Astrocyte (in vitro differentiated cells and primary cell): ENCODE measurements at regions not wholly inside any gene's neighbourhood (a gene's known extent, or its start where the extent isn't known, plus 50 kb on each side); places are given as distances from the start of the nearest gene placed in this dataset.
"Not testable (repeated sequence)": the region's sequence is repeated elsewhere in the genome, so short reads cannot be mapped to it uniquely, and the experiment has no call there.

Experiments
- DNase-seq: peaks from one replicate; pipeline ENCODE4 v3.0.0-alpha.2; 2010; ENCODE audit warnings: low read depth
- FAIRE-seq: peaks from 2 replicates; lab custom pipeline; 2011; peaks lifted over from hg19 to GRCh38; lab: Jason Lieb, UNC
- H2AFZ ChIP-seq: 2 replicates; pipeline ENCODE4 v1.6.0; 2012; ENCODE audit warnings: low read depth, low read length, inconsistent platforms
- H3K27ac ChIP-seq: 2 replicates; pipeline ENCODE4 v1.5.1; 2011; ENCODE audit warnings: low read depth, low read length, inconsistent platforms
- H3K27me3 ChIP-seq: 2 replicates; pipeline ENCODE4 v1.6.0; 2011; ENCODE audit warnings: low read length, inconsistent platforms; ENCODE audit not compliant: insufficient read depth
- H3K36me3 ChIP-seq: 2 replicates; pipeline ENCODE4 v1.5.1; 2011; ENCODE audit warnings: low read length, inconsistent platforms; ENCODE audit not compliant: insufficient read depth
- H3K4me1 ChIP-seq: 2 replicates; pipeline ENCODE4 v1.5.1; 2011; ENCODE audit warnings: low read length, inconsistent platforms; ENCODE audit not compliant: insufficient read depth
- H3K4me2 ChIP-seq: 2 replicates; pipeline ENCODE4 v1.6.0; 2012; ENCODE audit warnings: low read length, inconsistent platforms
- H3K4me3 ChIP-seq: 2 replicates; pipeline ENCODE4 v1.5.1; 2011; ENCODE audit warnings: low read depth, mild to moderate bottlenecking, low read length, inconsistent platforms; ENCODE audit not compliant: insufficient read depth
- H3K79me2 ChIP-seq: 2 replicates; pipeline ENCODE4 v1.6.0; 2012; ENCODE audit warnings: mild to moderate bottlenecking, low read length, inconsistent platforms; ENCODE audit not compliant: insufficient read depth
- H3K9ac ChIP-seq: 2 replicates; pipeline ENCODE4 v1.6.0; 2012; ENCODE audit warnings: mild to moderate bottlenecking, low read length, inconsistent platforms
- H3K9me3 ChIP-seq: 2 replicates; pipeline ENCODE4 v1.5.1; 2012; ENCODE audit warnings: low read depth, mild to moderate bottlenecking, low read length, inconsistent platforms; ENCODE audit not compliant: insufficient read depth
- H4K20me1 ChIP-seq: 2 replicates; pipeline ENCODE4 v1.6.0; 2012; ENCODE audit warnings: low read length, inconsistent platforms; ENCODE audit not compliant: insufficient read depth
- H3K27ac Mint-ChIP-seq: one replicate; pipeline ENCODE4 v1.8.0; 2021; ENCODE audit warnings: mild to moderate bottlenecking, mixed read lengths; ENCODE audit not compliant: unreplicated experiment
- H3K27me3 Mint-ChIP-seq: one replicate; pipeline ENCODE4 v1.8.0; 2021; ENCODE audit warnings: low read depth, mixed read lengths; ENCODE audit not compliant: unreplicated experiment
- H3K36me3 Mint-ChIP-seq: one replicate; pipeline ENCODE4 v1.8.0; 2021; ENCODE audit warnings: low read depth, mixed read lengths; ENCODE audit not compliant: unreplicated experiment
- H3K4me1 Mint-ChIP-seq: one replicate; pipeline ENCODE4 v1.8.0; 2021; ENCODE audit warnings: low read depth, mixed read lengths; ENCODE audit not compliant: unreplicated experiment
- H3K4me3 Mint-ChIP-seq: one replicate; pipeline ENCODE4 v1.8.0; 2021; ENCODE audit warnings: mild to moderate bottlenecking, moderate library complexity, mixed read lengths; ENCODE audit not compliant: unreplicated experiment
- H3K9me3 Mint-ChIP-seq: one replicate; pipeline ENCODE4 v1.8.0; 2021; ENCODE audit warnings: mild to moderate bottlenecking, mixed read lengths; ENCODE audit not compliant: unreplicated experiment
- EZH2 ChIP-seq: IDR thresholded peaks from 2 replicates; pipeline ENCODE4 v1.6.1; 2012; ENCODE audit warnings: mild to moderate bottlenecking, low read length, inconsistent platforms; ENCODE audit not compliant: insufficient read depth
- TF ChIP-seq, protein P1 (sequence below): IDR thresholded peaks from 2 replicates; pipeline ENCODE4 v1.5.1; 2011; ENCODE audit warnings: low read depth, mild to moderate bottlenecking, inconsistent platforms, low read length, moderate library complexity; ENCODE audit not compliant: insufficient read depth

DNA sequence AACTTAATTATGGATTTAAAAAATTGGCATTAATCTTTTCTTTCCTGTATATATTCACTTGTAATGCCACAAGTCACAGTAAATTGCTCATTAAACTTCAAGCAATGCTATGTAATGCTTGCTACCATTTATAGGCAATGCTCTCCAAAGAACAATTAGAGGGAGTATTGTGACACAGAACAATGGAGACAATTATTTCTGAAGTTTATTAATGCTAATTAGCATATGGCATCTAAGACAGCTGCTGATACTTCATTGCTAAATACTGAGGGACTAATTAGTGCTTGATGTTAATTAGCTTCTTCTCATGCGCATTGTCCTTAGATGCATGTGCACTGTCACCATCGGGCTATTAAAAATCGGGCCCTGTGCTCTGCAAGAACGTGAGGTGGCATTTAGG lies 1012.8 kb downstream of the SOCS6 start:
- no peaks in the 10 kb centered on the region for H3K27me3 ChIP-seq
- Mint-ChIP-seq H3K4me1 (no peaks in the 10 kb centered on the region), H3K27ac (no peak overlapping the region), H3K36me3 (no peaks in the 10 kb centered on the region), H3K9me3 (no peaks in the 10 kb centered on the region), H3K4me3 (no peak overlapping the region), H3K27me3 (no peaks in the 10 kb centered on the region)
- no peaks in the 10 kb centered on the region for H3K36me3 ChIP-seq
- FAIRE-seq, result no peak
- H3K9me3 ChIP-seq, result no peaks in the 10 kb centered on the region
- no peak overlapping the region for H3K9ac ChIP-seq
- H3K4me2 ChIP-seq, result no peak overlapping the region
- no peaks in the 10 kb centered on the region for H3K79me2 ChIP-seq
- TF ChIP-seq, protein P1, sequence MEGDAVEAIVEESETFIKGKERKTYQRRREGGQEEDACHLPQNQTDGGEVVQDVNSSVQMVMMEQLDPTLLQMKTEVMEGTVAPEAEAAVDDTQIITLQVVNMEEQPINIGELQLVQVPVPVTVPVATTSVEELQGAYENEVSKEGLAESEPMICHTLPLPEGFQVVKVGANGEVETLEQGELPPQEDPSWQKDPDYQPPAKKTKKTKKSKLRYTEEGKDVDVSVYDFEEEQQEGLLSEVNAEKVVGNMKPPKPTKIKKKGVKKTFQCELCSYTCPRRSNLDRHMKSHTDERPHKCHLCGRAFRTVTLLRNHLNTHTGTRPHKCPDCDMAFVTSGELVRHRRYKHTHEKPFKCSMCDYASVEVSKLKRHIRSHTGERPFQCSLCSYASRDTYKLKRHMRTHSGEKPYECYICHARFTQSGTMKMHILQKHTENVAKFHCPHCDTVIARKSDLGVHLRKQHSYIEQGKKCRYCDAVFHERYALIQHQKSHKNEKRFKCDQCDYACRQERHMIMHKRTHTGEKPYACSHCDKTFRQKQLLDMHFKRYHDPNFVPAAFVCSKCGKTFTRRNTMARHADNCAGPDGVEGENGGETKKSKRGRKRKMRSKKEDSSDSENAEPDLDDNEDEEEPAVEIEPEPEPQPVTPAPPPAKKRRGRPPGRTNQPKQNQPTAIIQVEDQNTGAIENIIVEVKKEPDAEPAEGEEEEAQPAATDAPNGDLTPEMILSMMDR, result no peak
- no peak for TF ChIP-seq EZH2
- H4K20me1 ChIP-seq, result no peaks in the 10 kb centered on the region
- H3K4me3 ChIP-seq, result no peak overlapping the region
- H3K4me1 ChIP-seq, result no peaks in the 10 kb centered on the region
- no peak for DNase-seq
- no peak overlapping the region for H2AFZ ChIP-seq
- no peak overlapping the region for H3K27ac ChIP-seq

DNA sequence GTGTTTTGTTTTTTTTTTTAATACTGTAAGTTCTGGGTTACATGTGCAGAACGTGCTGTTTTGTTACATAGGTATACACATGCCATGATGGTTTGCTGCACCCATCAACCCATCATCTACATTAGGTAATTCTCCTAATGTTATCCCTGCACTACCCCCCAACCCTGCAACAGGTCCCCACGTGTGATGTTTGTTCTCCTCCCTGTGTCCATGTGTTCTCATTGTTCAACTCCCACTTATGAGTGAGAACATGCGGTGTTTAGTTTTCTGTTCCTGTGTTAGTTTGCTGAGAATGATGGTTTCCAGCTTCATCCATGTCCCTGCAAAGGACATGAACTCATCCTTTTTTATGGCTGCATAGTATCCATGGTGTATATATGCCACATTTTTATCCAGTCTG lies 1005.4 kb downstream of the SOCS6 start:
- H3K4me3 Mint-ChIP-seq, H2AFZ ChIP-seq, H3K9me3 Mint-ChIP-seq, H3K9me3 ChIP-seq, H3K4me1 ChIP-seq, H3K4me1 Mint-ChIP-seq, DNase-seq, H3K27me3 ChIP-seq, H3K36me3 Mint-ChIP-seq, H3K4me3 ChIP-seq, H4K20me1 ChIP-seq, H3K4me2 ChIP-seq, H3K27me3 Mint-ChIP-seq, H3K27ac Mint-ChIP-seq, H3K79me2 ChIP-seq, FAIRE-seq, H3K9ac ChIP-seq, H3K27ac ChIP-seq, H3K36me3 ChIP-seq: not testable (repeated sequence)

DNA sequence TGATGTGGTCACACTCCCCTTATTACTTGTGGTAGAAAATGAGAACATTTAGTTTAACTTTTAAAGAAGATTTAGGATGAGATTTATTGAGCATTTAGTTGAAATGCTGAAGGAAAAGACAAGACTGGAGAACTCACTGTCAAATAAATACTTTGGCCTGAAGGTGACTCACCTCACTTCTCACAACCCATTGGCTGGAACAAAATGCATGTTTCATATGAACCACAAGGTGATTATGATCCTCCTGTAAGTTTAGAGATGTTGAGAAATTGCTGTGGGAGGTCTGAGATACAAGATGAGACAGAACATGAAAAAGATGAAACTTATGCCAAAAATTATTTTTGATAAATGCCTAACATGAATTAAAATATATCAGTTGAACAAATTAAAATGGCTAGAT lies 1004.5 kb downstream of the SOCS6 start:
- no peaks in the 10 kb centered on the region for H3K36me3 ChIP-seq
- H3K4me1 ChIP-seq, result no peaks in the 10 kb centered on the region
- TF ChIP-seq EZH2, result no peak
- TF ChIP-seq, protein P1, result no peak
- H3K9me3 ChIP-seq, result no peaks in the 10 kb centered on the region
- H3K9ac ChIP-seq, result no peak overlapping the region
- no peak overlapping the region for H3K4me3 Mint-ChIP-seq
- no peaks in the 10 kb centered on the region for H3K79me2 ChIP-seq
- no peaks in the 10 kb centered on the region for H4K20me1 ChIP-seq
- peaks cover 4% of the 10 kb centered on the region for H3K9me3 Mint-ChIP-seq
- H3K27ac Mint-ChIP-seq, result no peak overlapping the region
- H3K27me3 Mint-ChIP-seq, result no peaks in the 10 kb centered on the region
- H2AFZ ChIP-seq, result no peak overlapping the region
- no peaks in the 10 kb centered on the region for H3K27me3 ChIP-seq
- no peaks in the 10 kb centered on the region for H3K36me3 Mint-ChIP-seq
- H3K4me2 ChIP-seq, result no peak overlapping the region
- FAIRE-seq (no peak), DNase-seq (no peak)
- H3K4me3 ChIP-seq, result no peak overlapping the region
- no peak overlapping the region for H3K27ac ChIP-seq
- no peaks in the 10 kb centered on the region for H3K4me1 Mint-ChIP-seq
